GM12873 (cell line): ENCODE measurements at regions not wholly inside any gene's neighbourhood (a gene's known extent, or its start where the extent isn't known, plus 50 kb on each side); places are given as distances from the start of the nearest gene placed in this dataset.

ENCODE experiments used
- CTCF ChIP-seq: IDR thresholded peaks from 2 replicates; pipeline ENCODE4 v1.5.1; 2012; ENCODE audit warnings: low read depth, mild to moderate bottlenecking, moderate library complexity, low read length, control low read depth; ENCODE audit not compliant: insufficient read depth; ENCODE audit errors: missing control alignments

GRCh38 chr9:85167146-85167545 is 497.6 kb downstream of the NTRK2 start:
- no peak for TF ChIP-seq CTCF

- TF ChIP-seq CTCF, result no peak
Measured at GRCh38 chr9:85163825-85164224, 494.3 kb downstream of the NTRK2 start.

GRCh38 chr9:85163415-85163814 is 493.9 kb downstream of the NTRK2 start:
- TF ChIP-seq CTCF, result no peak

DNA sequence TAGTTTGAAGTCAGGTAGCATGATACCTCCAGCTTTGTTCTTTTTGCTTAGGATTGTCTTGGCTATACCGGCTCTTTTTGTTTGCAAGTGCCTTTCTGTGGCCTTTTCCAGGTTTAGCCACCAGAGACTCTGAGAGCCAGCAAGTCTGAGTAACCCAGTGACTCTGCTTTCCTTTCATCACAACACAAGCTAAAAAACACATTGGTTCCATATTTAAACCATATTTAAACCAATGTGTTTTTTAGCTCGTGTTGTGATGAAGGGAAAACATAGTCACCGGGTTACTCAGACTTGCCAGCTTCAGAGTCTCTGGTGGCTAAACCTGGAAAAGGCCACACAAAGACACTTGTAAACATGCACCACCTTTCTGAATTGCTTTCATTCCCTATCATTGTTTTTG is 493.3 kb downstream of the NTRK2 start:
- TF ChIP-seq CTCF, result no peak

GRCh38 chr9:85158512-85158911 is 489.0 kb downstream of the NTRK2 start:
- TF ChIP-seq CTCF, result no peak

- no peak for TF ChIP-seq CTCF
Measured at GRCh38 chr9:85157772-85158171, 488.2 kb downstream of the NTRK2 start.

GRCh38 chr9:85156652-85157051 is 487.1 kb downstream of the NTRK2 start:
- TF ChIP-seq CTCF, result no peak
